ENCODE measurements at regions not wholly inside any gene's neighbourhood (a gene's known extent, or its start where the extent isn't known, plus 50 kb on each side); places are given as distances from the start of the nearest gene placed in this dataset.

DNA sequence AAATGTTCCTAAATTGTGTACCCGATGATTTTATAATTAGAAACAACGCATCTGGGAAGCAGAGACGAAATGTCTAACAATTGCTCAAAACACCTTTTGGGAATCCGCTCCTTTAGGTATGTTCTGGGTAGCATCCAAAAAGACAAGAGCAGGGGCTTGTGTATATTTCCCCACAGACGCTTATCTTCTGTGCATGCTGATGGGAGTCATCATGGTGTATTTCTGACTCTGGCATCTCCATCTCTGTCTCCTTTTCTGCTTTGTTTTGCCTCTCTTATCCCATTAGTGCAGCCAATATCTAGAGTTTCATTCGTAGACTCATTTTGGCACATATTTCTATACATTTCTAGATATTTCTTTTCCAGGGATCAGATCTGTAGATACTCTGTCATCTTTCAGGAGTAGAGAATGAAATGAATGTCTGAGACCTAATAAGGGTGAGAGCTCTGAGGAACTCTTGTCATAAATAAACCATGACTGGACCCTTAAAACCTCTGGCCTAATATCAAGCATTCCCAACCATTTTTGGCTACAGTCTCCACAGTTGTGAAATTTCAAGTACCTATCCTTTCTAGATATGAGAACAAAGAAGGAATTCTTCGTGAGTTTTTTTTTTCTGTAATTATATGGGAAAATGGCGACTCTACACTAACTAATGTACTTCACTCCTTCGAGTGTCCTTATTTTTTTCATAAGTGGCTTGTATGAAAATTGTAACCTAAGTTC is 508.2 kb downstream of the ACTL7B start:
- peaks cover 17% of the 10 kb centered on the region for H3K4me1 ChIP-seq (ENCODE audit: control insufficient read depth, extremely low read depth, insufficient read depth, low read length)
- H3K9me1 ChIP-seq (ENCODE audit: control insufficient read depth, extremely low read depth, insufficient read depth, low read length) = no peaks in the 10 kb centered on the region
- no peak overlapping the region for H3K27ac ChIP-seq (ENCODE audit: control insufficient read depth, insufficient read depth, low read length)
- H3K4me3 ChIP-seq (ENCODE audit: control insufficient read depth in 2 of 3, extremely low read depth in 1 of 3, insufficient read depth in 2 of 3, low read depth in 1 of 3, low read length in 3 of 3) = no peak overlapping the region
- FAIRE-seq (no peak), DNase-seq (ENCODE audit: low read depth, low spot score) (no peak)
- H3K9ac ChIP-seq (ENCODE audit: control insufficient read depth, extremely low read depth, insufficient read depth, low read length) = no peak overlapping the region
- no peaks in the 10 kb centered on the region for H3K36me3 ChIP-seq (ENCODE audit: control insufficient read depth in 2 of 2, extremely low read depth in 1 of 2, insufficient read depth in 2 of 2, low read length in 2 of 2)
- no peaks in the 10 kb centered on the region for H3K27me3 ChIP-seq (ENCODE audit: control insufficient read depth, extremely low read depth, insufficient read depth, low read length)
- TF ChIP-seq EZH2 (IDR thresholded peaks at IDR 0.05; ENCODE audit: low read length) = no peak
- TF ChIP-seq, protein P1, sequence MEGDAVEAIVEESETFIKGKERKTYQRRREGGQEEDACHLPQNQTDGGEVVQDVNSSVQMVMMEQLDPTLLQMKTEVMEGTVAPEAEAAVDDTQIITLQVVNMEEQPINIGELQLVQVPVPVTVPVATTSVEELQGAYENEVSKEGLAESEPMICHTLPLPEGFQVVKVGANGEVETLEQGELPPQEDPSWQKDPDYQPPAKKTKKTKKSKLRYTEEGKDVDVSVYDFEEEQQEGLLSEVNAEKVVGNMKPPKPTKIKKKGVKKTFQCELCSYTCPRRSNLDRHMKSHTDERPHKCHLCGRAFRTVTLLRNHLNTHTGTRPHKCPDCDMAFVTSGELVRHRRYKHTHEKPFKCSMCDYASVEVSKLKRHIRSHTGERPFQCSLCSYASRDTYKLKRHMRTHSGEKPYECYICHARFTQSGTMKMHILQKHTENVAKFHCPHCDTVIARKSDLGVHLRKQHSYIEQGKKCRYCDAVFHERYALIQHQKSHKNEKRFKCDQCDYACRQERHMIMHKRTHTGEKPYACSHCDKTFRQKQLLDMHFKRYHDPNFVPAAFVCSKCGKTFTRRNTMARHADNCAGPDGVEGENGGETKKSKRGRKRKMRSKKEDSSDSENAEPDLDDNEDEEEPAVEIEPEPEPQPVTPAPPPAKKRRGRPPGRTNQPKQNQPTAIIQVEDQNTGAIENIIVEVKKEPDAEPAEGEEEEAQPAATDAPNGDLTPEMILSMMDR (optimal IDR thresholded peaks at IDR 0.05 in 1 of 3, IDR thresholded peaks at IDR 0.05 in 1 of 3, conservative IDR thresholded peaks at IDR 0.05 in 1 of 3; ENCODE audit: extremely low read depth in 1 of 3, insufficient read depth in 2 of 3, low read length in 3 of 3) = no peak
- H3K4me2 ChIP-seq (ENCODE audit: control insufficient read depth, extremely low read depth, insufficient read depth, low read depth, low read length) = no peak overlapping the region
- no peaks in the 10 kb centered on the region for H3K79me2 ChIP-seq (ENCODE audit: control insufficient read depth, insufficient read depth, low read length)
- no peak overlapping the region for H2AFZ ChIP-seq (ENCODE audit: control insufficient read depth, low read length)
- dilution Hi-C loops (cut with MboI; ENCODE audit: extremely low pct_ligation_motif_present, low sequenced_read_pairs) = no loop called here
- H3K9me3 ChIP-seq (ENCODE audit: control insufficient read depth, low read depth, low read length) = no peaks in the 10 kb centered on the region
- no peaks in the 10 kb centered on the region for H4K20me1 ChIP-seq (ENCODE audit: control insufficient read depth, extremely low read depth, insufficient read depth, low read length)

DNA sequence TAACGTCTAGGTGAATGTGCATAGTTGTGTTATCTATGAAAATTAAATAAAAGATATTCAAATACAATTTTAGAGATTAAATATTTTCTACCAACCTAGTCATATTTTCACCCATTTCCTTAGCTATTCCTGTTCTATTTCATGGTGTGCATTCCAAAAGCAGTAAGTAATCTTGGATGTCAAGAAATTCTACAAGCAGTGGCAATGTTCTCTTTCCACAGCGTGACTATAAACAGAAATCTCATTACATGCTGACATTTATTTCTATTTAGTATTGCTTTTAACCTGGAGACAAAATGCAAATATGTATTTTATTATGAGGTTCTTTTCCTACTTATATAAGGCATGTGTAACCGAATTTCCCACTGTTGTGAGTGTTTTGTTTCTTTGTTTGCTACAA is 510.0 kb downstream of the ACTL7B start:
- no peaks in the 10 kb centered on the region for H3K9me3 ChIP-seq (ENCODE audit: control insufficient read depth, low read depth, low read length)
- H4K20me1 ChIP-seq (ENCODE audit: control insufficient read depth, extremely low read depth, insufficient read depth, low read length) = no peaks in the 10 kb centered on the region
- dilution Hi-C loops (cut with MboI; ENCODE audit: extremely low pct_ligation_motif_present, low sequenced_read_pairs) = no loop called here
- H3K27me3 ChIP-seq (ENCODE audit: control insufficient read depth, extremely low read depth, insufficient read depth, low read length) = no peaks in the 10 kb centered on the region
- H2AFZ ChIP-seq (ENCODE audit: control insufficient read depth, low read length) = no peak overlapping the region
- no peak overlapping the region for H3K4me3 ChIP-seq (ENCODE audit: control insufficient read depth in 2 of 3, extremely low read depth in 1 of 3, insufficient read depth in 2 of 3, low read depth in 1 of 3, low read length in 3 of 3)
- H3K4me2 ChIP-seq (ENCODE audit: control insufficient read depth, extremely low read depth, insufficient read depth, low read depth, low read length) = no peak overlapping the region
- no peak for FAIRE-seq
- no peaks in the 10 kb centered on the region for H3K36me3 ChIP-seq (ENCODE audit: control insufficient read depth in 2 of 2, extremely low read depth in 1 of 2, insufficient read depth in 2 of 2, low read length in 2 of 2)
- TF ChIP-seq, protein P1 (optimal IDR thresholded peaks at IDR 0.05 in 1 of 3, IDR thresholded peaks at IDR 0.05 in 1 of 3, conservative IDR thresholded peaks at IDR 0.05 in 1 of 3; ENCODE audit: extremely low read depth in 1 of 3, insufficient read depth in 2 of 3, low read length in 3 of 3) = no peak
- no peak for TF ChIP-seq EZH2 (IDR thresholded peaks at IDR 0.05; ENCODE audit: low read length)
- no peaks in the 10 kb centered on the region for H3K79me2 ChIP-seq (ENCODE audit: control insufficient read depth, insufficient read depth, low read length)
- no peak for DNase-seq (ENCODE audit: low read depth, low spot score)
- no peaks in the 10 kb centered on the region for H3K9me1 ChIP-seq (ENCODE audit: control insufficient read depth, extremely low read depth, insufficient read depth, low read length)
- H3K4me1 ChIP-seq (ENCODE audit: control insufficient read depth, extremely low read depth, insufficient read depth, low read length) = no peaks in the 10 kb centered on the region
- H3K9ac ChIP-seq (ENCODE audit: control insufficient read depth, extremely low read depth, insufficient read depth, low read length) = no peak overlapping the region
- H3K27ac ChIP-seq (ENCODE audit: control insufficient read depth, insufficient read depth, low read length) = no peak overlapping the region

Data from keratinocyte (primary cell).